RCC 7860 (cell line): ENCODE measurements at regions not wholly inside any gene's neighbourhood (a gene's known extent, or its start where the extent isn't known, plus 50 kb on each side); places are given as distances from the start of the nearest gene placed in this dataset.
"Not testable (repeated sequence)": the region's sequence is repeated elsewhere in the genome, so short reads cannot be mapped to it uniquely, and the experiment has no call there.

Experiments used
- DNase-seq: peaks from one replicate; pipeline ENCODE4 v3.0.0-alpha.2; 2015; ENCODE audit warnings: low spot score
- FAIRE-seq: peaks from 2 replicates; lab custom pipeline; 2012; peaks lifted over from hg19 to GRCh38; lab: Jason Lieb, UNC

DNA sequence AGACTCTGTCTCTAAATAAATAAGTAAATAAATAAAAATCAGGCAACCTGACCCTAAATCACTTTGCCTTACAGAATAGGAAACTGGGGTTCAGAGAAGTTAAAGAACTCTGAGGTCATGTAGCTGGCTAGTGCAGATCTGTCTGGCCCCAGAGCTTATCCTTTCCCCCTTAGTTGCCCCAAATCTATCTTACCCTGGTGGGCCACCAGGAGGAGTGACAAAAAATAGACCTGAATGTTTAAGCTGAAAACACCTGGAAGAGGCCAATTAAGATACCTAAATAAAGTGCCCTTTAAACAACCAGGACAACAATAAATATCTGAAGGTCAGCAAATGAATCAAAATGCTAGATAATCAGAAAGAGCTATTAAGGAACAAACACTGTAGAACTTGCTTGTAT lies 59.7 kb downstream of the TEX35 start:
- DNase-seq: no peak
- no peak for FAIRE-seq

GRCh38 chr1:178573330-178573729 lies 60.4 kb downstream of the TEX35 start:
- no peak for FAIRE-seq
- no peak for DNase-seq

GRCh38 chr1:178574345-178574744 lies 61.4 kb downstream of the TEX35 start:
- DNase-seq: no peak
- FAIRE-seq: no peak

- no peak for DNase-seq
- no peak for FAIRE-seq
Measured at GRCh38 chr1:178575611-178576361, 62.9 kb downstream of the TEX35 start.

- DNase-seq: no peak
- no peak for FAIRE-seq
Measured at GRCh38 chr1:178576841-178577240, 63.9 kb downstream of the TEX35 start.

GRCh38 chr1:178577882-178578281 lies 65.0 kb downstream of the TEX35 start:
- DNase-seq (no peak), FAIRE-seq (no peak)

DNA sequence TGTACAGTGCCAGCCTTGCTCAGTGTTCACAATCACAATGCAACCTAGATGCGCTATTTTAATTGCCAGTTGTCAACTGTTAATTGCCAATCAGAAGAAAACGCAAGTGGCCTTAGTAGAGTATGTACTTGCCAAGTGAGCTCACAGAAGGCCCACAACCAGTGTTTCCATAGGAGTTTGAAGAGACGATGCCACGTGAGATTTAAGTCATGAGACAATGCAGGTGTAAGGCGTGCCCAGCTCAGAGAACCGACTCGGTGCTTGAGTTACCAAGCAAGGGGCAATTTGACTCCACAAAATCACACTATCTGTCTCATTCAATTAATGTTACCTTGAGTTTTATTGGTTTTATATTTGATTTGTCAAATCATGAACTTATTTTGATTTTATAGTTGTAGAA lies 65.6 kb downstream of the TEX35 start:
- DNase-seq (no peak), FAIRE-seq (no peak)

DNA sequence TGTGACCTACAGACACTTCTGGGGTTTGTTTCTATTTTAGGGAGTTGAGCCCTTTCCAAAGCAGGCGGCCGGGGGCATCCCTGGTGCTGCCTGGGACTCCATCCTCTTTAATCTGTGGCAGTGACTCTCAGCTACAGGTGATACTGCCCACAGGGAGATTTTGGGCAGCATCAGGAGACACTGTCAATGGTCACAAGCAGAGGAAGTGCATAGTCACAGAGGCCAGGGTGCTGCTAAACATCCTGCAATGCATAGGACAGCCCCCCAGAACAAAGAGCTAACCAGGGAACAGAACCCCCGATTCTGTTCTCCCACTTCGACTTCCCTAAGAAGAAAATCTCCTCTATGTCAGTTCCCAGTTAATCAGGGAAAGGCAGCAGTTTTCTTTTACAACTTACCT lies 66.2 kb downstream of the TEX35 start:
- DNase-seq: no peak
- FAIRE-seq: no peak

DNA sequence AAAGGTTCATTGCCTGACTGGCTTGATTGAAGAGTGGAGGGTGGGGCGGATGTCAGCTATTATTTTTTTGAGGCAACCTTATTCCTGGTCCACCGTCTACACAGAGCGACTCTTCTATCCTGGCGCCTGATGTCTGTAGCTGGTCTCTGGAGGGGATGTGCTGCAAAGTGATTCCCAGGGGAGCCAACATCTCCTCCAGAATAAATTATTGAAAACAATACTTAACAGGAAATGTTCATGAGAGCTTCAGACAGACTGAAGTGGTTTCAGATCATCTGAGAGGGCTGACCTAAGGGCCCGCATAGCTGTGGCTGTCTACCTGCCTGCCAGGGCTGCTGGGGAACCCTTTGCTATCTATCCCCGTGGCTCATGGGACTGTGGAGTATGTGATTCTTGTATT lies 66.7 kb downstream of the TEX35 start:
- DNase-seq (no peak), FAIRE-seq (no peak)

GRCh38 chr1:178580096-178580495 lies 67.2 kb downstream of the TEX35 start:
- DNase-seq (no peak), FAIRE-seq (no peak)

DNA sequence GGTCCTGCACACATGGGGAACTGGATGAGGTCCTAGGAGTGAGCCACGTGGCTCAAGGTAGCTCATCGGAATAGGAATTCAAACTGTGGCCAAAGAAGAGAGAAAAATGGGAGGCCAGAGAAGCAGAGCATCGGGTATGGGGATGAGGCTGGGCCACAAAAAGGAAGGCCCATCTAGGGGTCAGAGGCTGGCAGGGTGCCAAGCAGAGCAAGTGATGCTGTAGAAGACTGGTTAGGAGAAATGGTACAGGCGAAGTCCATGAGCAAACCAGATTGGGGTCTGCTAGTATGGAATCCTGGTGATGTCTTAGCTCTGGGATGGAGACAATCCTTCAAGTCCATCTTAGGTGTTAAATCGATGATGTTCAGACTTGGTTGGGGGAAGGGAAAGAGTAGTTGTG lies 68.0 kb downstream of the TEX35 start:
- DNase-seq (no peak), FAIRE-seq (no peak)

DNA sequence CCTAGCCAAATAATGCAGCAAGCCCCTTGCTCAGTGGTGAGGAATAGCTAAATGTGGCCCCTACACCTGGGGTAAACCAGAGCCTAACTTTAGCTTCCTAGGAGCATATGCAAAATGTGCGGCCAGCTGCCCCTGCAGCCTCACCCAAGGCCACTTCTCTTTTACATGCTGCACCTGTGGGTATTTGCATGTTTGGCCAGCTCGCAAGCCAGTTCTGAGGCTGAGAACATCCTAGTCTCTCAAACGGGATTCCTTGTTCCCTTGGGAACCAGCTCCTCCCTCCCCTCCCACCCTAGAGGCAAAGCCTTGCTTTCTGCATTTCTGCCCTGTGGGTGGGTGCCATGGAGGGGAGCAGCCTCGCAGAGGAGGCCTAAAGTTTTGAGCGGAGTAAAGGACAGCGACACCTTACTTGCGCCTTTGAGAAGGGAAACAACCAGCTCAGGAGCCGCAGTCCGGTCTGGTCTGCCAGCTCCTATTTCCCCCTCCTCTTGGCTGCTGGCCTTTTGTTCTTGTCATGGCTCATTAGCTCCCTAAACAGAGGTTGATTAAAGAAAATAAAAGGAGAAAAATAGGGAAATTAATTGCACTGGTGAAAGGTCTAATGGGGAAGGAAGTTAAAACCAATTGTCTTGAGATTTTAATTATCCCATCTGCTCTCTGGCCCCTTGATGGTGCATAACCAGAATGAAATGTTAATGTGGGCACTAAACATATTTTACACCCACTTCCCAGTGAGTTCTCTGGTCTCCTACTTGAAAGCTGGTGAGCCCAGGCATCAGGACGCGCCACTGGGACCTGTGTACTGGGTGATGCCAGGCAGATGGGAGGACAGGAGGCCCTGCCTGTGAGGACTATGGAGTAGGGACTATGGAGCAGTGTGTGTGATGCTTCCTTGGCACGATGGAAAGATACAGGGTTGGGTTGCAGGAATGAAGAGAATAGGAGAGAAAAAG lies 68.7 kb downstream of the TEX35 start:
- FAIRE-seq: no peak
- no peak for DNase-seq

DNA sequence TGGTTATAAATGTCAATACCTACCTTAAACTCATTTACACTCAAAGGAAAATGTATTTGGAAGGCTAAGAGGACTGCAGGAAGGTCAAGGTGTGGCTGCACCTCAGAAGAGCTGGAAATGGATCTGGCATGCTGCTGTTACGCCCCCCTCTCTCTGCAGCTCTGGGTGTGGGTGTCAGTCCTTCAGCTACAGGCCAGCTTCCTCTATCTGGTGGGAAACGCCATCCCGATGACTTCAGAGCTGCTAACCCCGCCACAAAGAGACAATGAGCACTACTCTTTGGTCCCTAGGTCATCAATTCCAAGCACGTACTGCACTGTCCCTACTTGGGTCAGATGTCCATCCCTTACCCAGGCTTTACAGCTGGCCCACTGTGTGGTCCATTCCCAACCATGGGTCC lies 74.2 kb downstream of the TEX35 start:
- FAIRE-seq (no peak), DNase-seq (no peak)

- DNase-seq: no peak
- no peak for FAIRE-seq
Measured at GRCh38 chr1:178587975-178588374, 75.1 kb downstream of the TEX35 start.

DNA sequence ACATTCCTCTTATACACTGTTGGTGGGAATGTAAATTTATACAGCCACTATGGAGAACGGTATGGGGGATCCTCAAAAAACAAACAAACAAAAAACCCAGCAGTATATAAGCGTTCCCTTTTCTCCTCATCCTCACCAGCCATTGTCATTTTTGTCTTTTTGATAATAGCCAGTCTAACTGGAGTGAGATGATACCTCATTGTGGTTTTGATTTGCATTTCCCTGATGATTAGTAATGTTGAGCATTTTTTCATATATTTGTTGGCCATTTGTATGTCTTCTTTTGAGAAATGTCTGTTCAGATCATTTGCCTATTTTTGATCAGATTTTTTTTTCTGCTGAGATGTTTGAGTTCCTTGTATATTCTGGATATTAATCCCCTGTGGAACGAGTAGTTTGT lies 76.1 kb downstream of the TEX35 start:
- not testable (repeated sequence) for FAIRE-seq, DNase-seq

- FAIRE-seq, DNase-seq: not testable (repeated sequence)
Measured at GRCh38 chr1:178591811-178592210, 78.9 kb downstream of the TEX35 start.

GRCh38 chr1:178593515-178593914 lies 80.6 kb downstream of the TEX35 start:
- DNase-seq: no peak
- no peak for FAIRE-seq

GRCh38 chr1:178594133-178594532 lies 81.2 kb downstream of the TEX35 start:
- no peak for FAIRE-seq
- DNase-seq: no peak

DNA sequence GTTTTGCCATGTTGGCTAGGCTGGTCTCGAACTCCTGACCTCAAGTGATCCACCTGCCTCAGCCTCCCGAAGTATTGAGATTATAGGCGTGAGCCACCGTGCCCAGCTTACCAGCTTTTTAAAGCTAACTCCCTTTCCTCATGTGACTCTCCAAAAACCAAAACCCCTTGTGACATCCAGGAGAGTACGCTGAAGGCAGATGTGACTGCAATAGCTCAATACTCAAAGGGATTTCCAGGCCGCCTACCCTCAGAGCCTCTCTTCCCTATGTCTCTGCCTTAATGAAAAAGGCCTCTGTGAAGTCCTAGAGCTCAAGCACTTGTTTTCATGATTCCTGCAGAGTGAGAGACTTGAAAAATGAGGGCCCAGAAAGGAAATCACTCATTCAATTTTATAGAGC lies 82.6 kb downstream of the TEX35 start:
- DNase-seq (no peak), FAIRE-seq (no peak)

GRCh38 chr1:178599087-178599486 lies 86.2 kb downstream of the TEX35 start:
- DNase-seq: no peak

DNA sequence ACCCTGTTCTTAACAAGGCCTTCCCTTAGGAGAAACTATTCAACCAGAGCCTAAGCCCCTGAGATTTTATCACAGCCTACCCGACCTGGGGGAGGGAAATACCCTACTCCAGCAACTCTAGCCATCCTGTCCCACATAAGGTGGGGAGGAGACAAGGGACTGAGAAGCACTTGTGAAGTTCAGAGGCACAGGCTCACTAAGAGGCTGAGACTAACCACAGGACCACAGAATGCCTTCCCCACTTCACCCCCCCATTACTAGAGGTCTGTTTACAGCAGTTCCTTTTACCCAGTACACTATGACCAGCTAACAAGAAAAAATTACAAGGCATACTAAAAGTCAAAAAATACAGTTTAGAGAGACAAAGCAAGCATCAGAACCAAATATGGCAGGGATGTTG lies 86.8 kb downstream of the TEX35 start:
- FAIRE-seq: no peak
- DNase-seq: no peak

More at GRCh38 chr1:178599087-178599486, 86.2 kb downstream of the TEX35 start:
- FAIRE-seq: no peak

DNA sequence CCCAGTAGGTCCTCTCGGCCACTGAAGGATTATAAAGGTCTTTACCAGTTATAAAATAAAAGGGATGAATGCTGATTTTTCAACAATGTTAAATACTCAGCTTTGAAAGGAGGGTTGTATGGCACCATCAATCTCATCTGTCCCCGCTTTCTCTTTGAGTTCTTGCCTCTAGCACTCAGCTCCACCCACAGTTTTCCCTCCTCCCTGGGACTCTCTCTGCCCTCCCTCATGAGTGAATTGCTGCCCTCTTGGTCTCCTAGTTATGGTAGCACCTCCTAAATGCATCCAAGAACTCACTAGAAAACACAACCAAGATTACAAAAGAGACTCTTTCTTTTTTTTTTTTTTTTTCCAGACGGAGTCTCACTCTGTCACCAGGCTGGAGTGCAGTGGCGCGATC lies 91.0 kb downstream of the TEX35 start:
- FAIRE-seq: no peak
- DNase-seq: no peak
